ENCODE measurements at regions not wholly inside any gene's neighbourhood (a gene's known extent, or its start where the extent isn't known, plus 50 kb on each side); places are given as distances from the start of the nearest gene placed in this dataset.

GRCh38 chr11:111176603-111177002, 68.9 kb upstream of the POU2AF2 start:
- Mint-ChIP-seq H3K36me3 (ENCODE audit: insufficient read depth, unreplicated experiment) (no peaks in the 10 kb centered on the region), H3K27ac (ENCODE audit: low read depth, unreplicated experiment) (no peak overlapping the region), H3K9me3 (ENCODE audit: unreplicated experiment) (no peaks in the 10 kb centered on the region), H3K4me1 (ENCODE audit: insufficient read depth, unreplicated experiment) (no peaks in the 10 kb centered on the region), H3K27me3 (ENCODE audit: insufficient read depth, unreplicated experiment) (peaks cover 12% of the 10 kb centered on the region), H3K4me3 (ENCODE audit: unreplicated experiment) (no peak overlapping the region)
- ChIA-PET POLR2A (no interaction called here), CTCF (no interaction called here)
- no TSS peak for BruUV-seq (replicated peaks)
- intact Hi-C loops (cut with micrococcal nuclease), result no loop called here
- TF ChIP-seq, protein P1, sequence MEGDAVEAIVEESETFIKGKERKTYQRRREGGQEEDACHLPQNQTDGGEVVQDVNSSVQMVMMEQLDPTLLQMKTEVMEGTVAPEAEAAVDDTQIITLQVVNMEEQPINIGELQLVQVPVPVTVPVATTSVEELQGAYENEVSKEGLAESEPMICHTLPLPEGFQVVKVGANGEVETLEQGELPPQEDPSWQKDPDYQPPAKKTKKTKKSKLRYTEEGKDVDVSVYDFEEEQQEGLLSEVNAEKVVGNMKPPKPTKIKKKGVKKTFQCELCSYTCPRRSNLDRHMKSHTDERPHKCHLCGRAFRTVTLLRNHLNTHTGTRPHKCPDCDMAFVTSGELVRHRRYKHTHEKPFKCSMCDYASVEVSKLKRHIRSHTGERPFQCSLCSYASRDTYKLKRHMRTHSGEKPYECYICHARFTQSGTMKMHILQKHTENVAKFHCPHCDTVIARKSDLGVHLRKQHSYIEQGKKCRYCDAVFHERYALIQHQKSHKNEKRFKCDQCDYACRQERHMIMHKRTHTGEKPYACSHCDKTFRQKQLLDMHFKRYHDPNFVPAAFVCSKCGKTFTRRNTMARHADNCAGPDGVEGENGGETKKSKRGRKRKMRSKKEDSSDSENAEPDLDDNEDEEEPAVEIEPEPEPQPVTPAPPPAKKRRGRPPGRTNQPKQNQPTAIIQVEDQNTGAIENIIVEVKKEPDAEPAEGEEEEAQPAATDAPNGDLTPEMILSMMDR (IDR thresholded peaks at IDR 0.05; ENCODE audit: unreplicated experiment), result no peak
- DNase-seq (ENCODE audit: unreplicated experiment), result no peak

DNA sequence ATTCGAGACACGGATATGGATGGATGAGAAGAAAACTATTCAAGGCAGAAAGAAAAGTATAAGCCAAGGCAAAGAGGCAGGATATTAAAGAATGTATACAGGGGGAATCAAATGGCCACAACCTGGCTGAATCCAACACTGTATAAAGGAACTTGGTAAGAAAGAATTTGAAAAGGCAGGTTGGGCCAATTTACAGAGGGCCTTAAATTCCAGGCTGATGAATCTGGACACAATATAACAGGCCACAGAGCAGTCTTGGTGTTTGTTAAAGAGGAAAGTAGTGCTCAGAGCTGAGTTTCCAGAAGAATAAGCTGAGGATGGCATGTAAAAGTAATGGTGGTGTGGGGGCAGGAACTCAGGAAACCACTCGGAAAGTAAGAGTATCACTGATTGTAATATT, 72.3 kb upstream of the POU2AF2 start:
- intact Hi-C loops (cut with micrococcal nuclease), result no loop called here
- ChIA-PET CTCF (no interaction called here), POLR2A (no interaction called here)
- Mint-ChIP-seq H3K4me3 (ENCODE audit: unreplicated experiment) (no peak overlapping the region), H3K27me3 (ENCODE audit: insufficient read depth, unreplicated experiment) (peaks cover 12% of the 10 kb centered on the region), H3K27ac (ENCODE audit: low read depth, unreplicated experiment) (no peak overlapping the region), H3K9me3 (ENCODE audit: unreplicated experiment) (no peaks in the 10 kb centered on the region), H3K4me1 (ENCODE audit: insufficient read depth, unreplicated experiment) (no peaks in the 10 kb centered on the region), H3K36me3 (ENCODE audit: insufficient read depth, unreplicated experiment) (no peaks in the 10 kb centered on the region)
- no peak for DNase-seq (ENCODE audit: unreplicated experiment)
- BruUV-seq (replicated peaks), result no TSS peak
- TF ChIP-seq, protein P1 (IDR thresholded peaks at IDR 0.05; ENCODE audit: unreplicated experiment), result no peak

DNA sequence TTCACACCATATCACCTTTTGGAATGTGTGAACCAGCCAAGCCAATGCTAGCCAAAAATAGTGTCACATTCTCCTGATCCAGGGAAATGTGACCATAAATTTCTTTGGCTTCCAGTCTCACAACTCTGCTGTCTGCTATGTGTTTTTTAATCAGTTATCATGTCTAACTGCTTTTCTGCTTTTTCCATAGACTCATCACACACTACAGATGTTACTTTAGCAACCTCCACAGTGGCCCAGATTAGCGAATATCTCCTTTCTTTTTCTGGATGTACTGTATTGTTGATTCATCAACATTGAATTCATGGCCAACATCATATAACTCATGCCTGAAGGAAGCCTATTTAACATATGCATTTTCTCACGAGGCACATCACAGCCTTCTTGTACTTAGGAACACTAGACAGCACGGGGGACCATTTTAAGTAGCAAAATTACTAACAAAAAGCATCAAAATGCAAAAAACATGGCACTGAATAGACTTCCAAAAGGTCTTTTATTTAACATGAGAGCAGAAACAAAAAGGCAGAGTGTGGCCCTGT, 73.1 kb upstream of the POU2AF2 start:
- BruUV-seq (replicated peaks), result no TSS peak

GRCh38 chr11:111170761-111171379, 74.7 kb upstream of the POU2AF2 start:
- H3K27me3 Mint-ChIP-seq (ENCODE audit: insufficient read depth, unreplicated experiment), result peaks cover 19% of the 10 kb centered on the region
- H3K4me1 Mint-ChIP-seq (ENCODE audit: insufficient read depth, unreplicated experiment), result no peaks in the 10 kb centered on the region
- no peaks in the 10 kb centered on the region for H3K9me3 Mint-ChIP-seq (ENCODE audit: unreplicated experiment)
- intact Hi-C loops (cut with micrococcal nuclease), result no loop called here
- H3K36me3 Mint-ChIP-seq (ENCODE audit: insufficient read depth, unreplicated experiment), result no peaks in the 10 kb centered on the region
- H3K4me3 Mint-ChIP-seq (ENCODE audit: unreplicated experiment), result no peak overlapping the region
- CTCF ChIA-PET, result no interaction called here
- TF ChIP-seq, protein P1 (IDR thresholded peaks at IDR 0.05; ENCODE audit: unreplicated experiment), result no peak
- DNase-seq (ENCODE audit: unreplicated experiment), result no peak
- no peak overlapping the region for H3K27ac Mint-ChIP-seq (ENCODE audit: low read depth, unreplicated experiment)
- POLR2A ChIA-PET, result interaction anchor here (0.7 kb wide), 1 partner anchor 841 kb away, joined by 4 read pairs; no protein-coding TSS in a partner anchor
- BruUV-seq (replicated peaks), result no TSS peak

More for the DNA sequence above, 73.1 kb upstream of the POU2AF2 start:
- Mint-ChIP-seq H3K27me3 (ENCODE audit: insufficient read depth, unreplicated experiment) (peaks cover 12% of the 10 kb centered on the region), H3K4me3 (ENCODE audit: unreplicated experiment) (no peak overlapping the region), H3K4me1 (ENCODE audit: insufficient read depth, unreplicated experiment) (no peaks in the 10 kb centered on the region), H3K9me3 (ENCODE audit: unreplicated experiment) (no peaks in the 10 kb centered on the region), H3K36me3 (ENCODE audit: insufficient read depth, unreplicated experiment) (no peaks in the 10 kb centered on the region), H3K27ac (ENCODE audit: low read depth, unreplicated experiment) (no peak overlapping the region)
- TF ChIP-seq, protein P1 (IDR thresholded peaks at IDR 0.05; ENCODE audit: unreplicated experiment), result no peak
- CTCF ChIA-PET, result no interaction called here
- POLR2A ChIA-PET, result no interaction called here
- DNase-seq (ENCODE audit: unreplicated experiment), result no peak
- intact Hi-C loops (cut with micrococcal nuclease), result no loop called here
